CD4-positive, alpha-beta T cell (primary cell): ENCODE measurements at regions not wholly inside any gene's neighbourhood (a gene's known extent, or its start where the extent isn't known, plus 50 kb on each side); places are given as distances from the start of the nearest gene placed in this dataset.

ENCODE experiments used
- ATAC-seq: fragments of 200-7000 bp; cut with Tn5 transposase; one replicate; pipeline ENCODE4 v1.10.0; 2022; ENCODE audit warnings: mild to moderate bottlenecking; ENCODE audit not compliant: poor library complexity
- CTCF ChIA-PET: fragments of 350-600 bp; sonication (Branson Sonifier 250); formaldehyde crosslinking; loops from one replicate; lab custom pipeline; 2021; ENCODE audit warnings: antibody characterized with exemption, inconsistent platforms; lab: Charles Lee
- POLR2A ChIA-PET: fragments of 350-600 bp; sonication (Branson Sonifier 250); formaldehyde crosslinking; loops from one replicate; lab custom pipeline; 2021; ENCODE audit warnings: antibody characterized with exemption, inconsistent platforms; lab: Charles Lee
- DNase-seq, 14 experiments: peaks; one replicate each; pipeline ENCODE4 v3.0.0-alpha.2; 2013 to 2020; ENCODE audit warnings: mixed read lengths in 2 of 14
- H3K27ac ChIP-seq, 2 donors: one replicate each; pipeline versions ENCODE4 v1.5.1 to v1.7.0; 2013; ENCODE audit warnings: low read length in 2 of 2, low read depth in 1 of 2, mild to moderate bottlenecking in 1 of 2
- H3K27me3 ChIP-seq, 2 experiments: 1 replicate in 1 of 2; 2 replicates in 1 of 2; pipeline versions ENCODE4 v1.6.1 to v1.7.0; 2013; ENCODE audit warnings: low read length in 2 of 2, control low read depth in 1 of 2, mild to moderate bottlenecking in 1 of 2, moderate library complexity in 1 of 2; ENCODE audit not compliant: insufficient read depth in 2 of 2, control insufficient read depth in 1 of 2
- H3K36me3 ChIP-seq: one replicate; pipeline ENCODE4 v1.6.1; 2013; ENCODE audit warnings: low read length, control low read depth; ENCODE audit not compliant: insufficient read depth
- H3K4me1 ChIP-seq: one replicate; pipeline ENCODE4 v1.6.1; 2013; ENCODE audit warnings: low read length, control low read depth; ENCODE audit not compliant: insufficient read depth
- H3K4me3 ChIP-seq: one replicate; pipeline ENCODE4 v1.5.1; 2013; ENCODE audit warnings: mild to moderate bottlenecking, low read length, moderate library complexity
- H3K9me3 ChIP-seq, 2 experiments: 1 replicate in 1 of 2; 2 replicates in 1 of 2; pipeline versions ENCODE4 v1.6.1 to v1.7.0; 2013; ENCODE audit warnings: low read length in 2 of 2, mild to moderate bottlenecking in 2 of 2, control low read depth in 1 of 2, moderate library complexity in 1 of 2; ENCODE audit not compliant: control insufficient read depth in 1 of 2, insufficient read depth in 1 of 2
- H3K27ac Mint-ChIP-seq: one replicate; pipeline ENCODE4 v1.8.0; 2020; ENCODE audit warnings: mixed read lengths
- H3K27me3 Mint-ChIP-seq: one replicate; pipeline ENCODE4 v1.8.0; 2021; ENCODE audit warnings: mixed read lengths
- H3K36me3 Mint-ChIP-seq: one replicate; pipeline ENCODE4 v1.8.0; 2021; ENCODE audit warnings: low read depth, mixed read lengths
- H3K4me1 Mint-ChIP-seq: one replicate; pipeline ENCODE4 v1.8.0; 2021; ENCODE audit warnings: low read depth, mixed read lengths
- H3K4me3 Mint-ChIP-seq: one replicate; pipeline ENCODE4 v1.8.0; 2020; ENCODE audit warnings: mild to moderate bottlenecking, mixed read lengths
- H3K9me3 Mint-ChIP-seq: one replicate; pipeline ENCODE4 v1.8.0; 2020; ENCODE audit warnings: mixed read lengths
- intact Hi-C, 2 experiments: fragments of 100-400 bp; cut with DNase I in 1 of 2; cut with micrococcal nuclease in 1 of 2; formaldehyde crosslinking; loops; one replicate each; pipeline versions ENCODE4 v1.15.1 to v1.9.0; 2023 to 2025; cut with DNase I, micrococcal nuclease
- TF ChIP-seq, protein P1 (sequence below): fragments of 200-600 bp; IDR thresholded peaks from one replicate; pipeline ENCODE4 v1.8.0; 2022; ENCODE audit warnings: antibody characterized with exemption, mild to moderate bottlenecking

DNA sequence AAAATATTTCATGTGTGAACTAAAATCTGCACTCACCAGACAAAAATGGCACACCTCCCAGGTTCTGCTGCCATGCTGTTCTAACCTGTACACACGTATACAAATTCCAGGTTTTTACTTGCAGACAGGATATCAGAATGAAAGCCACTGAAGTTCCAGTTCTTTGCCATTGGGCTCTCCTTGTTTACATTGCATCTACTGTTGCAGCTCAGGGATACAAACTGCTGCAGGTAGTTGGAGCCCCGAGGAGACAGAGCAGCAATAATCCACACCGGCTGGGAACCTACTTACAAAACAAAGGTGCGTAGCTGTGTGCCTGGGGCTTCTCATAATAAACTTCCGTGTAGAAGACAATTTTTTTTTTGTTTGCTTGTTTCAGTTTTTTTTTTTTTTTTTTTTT is 59.6 kb downstream of the HAPSTR1 start:
- H3K27ac Mint-ChIP-seq: no peak overlapping the region
- DNase-seq: no peak
- no peaks in the 10 kb centered on the region for H3K36me3 ChIP-seq
- intact Hi-C loops: no loop called here
- H3K4me3 ChIP-seq: no peak overlapping the region
- TF ChIP-seq, protein P1, sequence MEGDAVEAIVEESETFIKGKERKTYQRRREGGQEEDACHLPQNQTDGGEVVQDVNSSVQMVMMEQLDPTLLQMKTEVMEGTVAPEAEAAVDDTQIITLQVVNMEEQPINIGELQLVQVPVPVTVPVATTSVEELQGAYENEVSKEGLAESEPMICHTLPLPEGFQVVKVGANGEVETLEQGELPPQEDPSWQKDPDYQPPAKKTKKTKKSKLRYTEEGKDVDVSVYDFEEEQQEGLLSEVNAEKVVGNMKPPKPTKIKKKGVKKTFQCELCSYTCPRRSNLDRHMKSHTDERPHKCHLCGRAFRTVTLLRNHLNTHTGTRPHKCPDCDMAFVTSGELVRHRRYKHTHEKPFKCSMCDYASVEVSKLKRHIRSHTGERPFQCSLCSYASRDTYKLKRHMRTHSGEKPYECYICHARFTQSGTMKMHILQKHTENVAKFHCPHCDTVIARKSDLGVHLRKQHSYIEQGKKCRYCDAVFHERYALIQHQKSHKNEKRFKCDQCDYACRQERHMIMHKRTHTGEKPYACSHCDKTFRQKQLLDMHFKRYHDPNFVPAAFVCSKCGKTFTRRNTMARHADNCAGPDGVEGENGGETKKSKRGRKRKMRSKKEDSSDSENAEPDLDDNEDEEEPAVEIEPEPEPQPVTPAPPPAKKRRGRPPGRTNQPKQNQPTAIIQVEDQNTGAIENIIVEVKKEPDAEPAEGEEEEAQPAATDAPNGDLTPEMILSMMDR: no peak
- no peak overlapping the region for H3K27ac ChIP-seq
- ChIA-PET POLR2A (no interaction called here), CTCF (interaction anchor here (2.5 kb wide), 1 partner anchor 12 kb away, joined by 8 read pairs; no protein-coding TSS in a partner anchor)
- H3K4me3 Mint-ChIP-seq: no peak overlapping the region
- peaks cover 20% of the 10 kb centered on the region for H3K27me3 Mint-ChIP-seq
- H3K9me3 ChIP-seq: no peaks in the 10 kb centered on the region
- no peaks in the 10 kb centered on the region for H3K9me3 Mint-ChIP-seq
- H3K36me3 Mint-ChIP-seq: no peaks in the 10 kb centered on the region
- H3K4me1 ChIP-seq: no peaks in the 10 kb centered on the region
- no peak for ATAC-seq
- peaks cover 0 to 8% of the 10 kb centered on the region in 2 experiments for H3K27me3 ChIP-seq
- no peaks in the 10 kb centered on the region for H3K4me1 Mint-ChIP-seq

DNA sequence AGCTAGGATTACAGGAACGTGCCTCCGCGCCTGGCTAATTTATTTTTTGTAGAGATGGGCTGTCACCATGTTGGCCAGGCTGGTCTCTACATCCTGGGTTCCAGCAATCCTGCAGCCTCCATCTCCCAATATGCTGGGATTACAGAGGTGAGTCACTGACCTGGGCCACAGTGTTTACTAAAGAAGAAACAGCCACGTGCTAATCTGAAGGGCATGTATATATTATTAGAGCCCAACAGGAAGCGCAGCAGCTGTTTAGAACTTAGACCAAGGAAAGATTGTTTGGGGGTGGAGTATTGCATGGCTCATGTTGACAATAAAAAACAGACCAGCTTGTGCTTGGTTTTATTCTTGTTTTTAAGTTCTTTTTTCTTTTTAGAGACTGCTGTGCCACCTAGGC is 60.2 kb downstream of the HAPSTR1 start:
- H3K27ac Mint-ChIP-seq: no peak overlapping the region
- DNase-seq (no peak), ATAC-seq (no peak)
- H3K36me3 ChIP-seq: no peaks in the 10 kb centered on the region
- H3K4me3 ChIP-seq: no peak overlapping the region
- no peaks in the 10 kb centered on the region for H3K9me3 Mint-ChIP-seq
- POLR2A ChIA-PET: no interaction called here
- H3K27me3 ChIP-seq: peaks cover 0 to 8% of the 10 kb centered on the region in 2 experiments
- H3K27ac ChIP-seq: no peak overlapping the region
- no peaks in the 10 kb centered on the region for H3K36me3 Mint-ChIP-seq
- H3K4me1 Mint-ChIP-seq: no peaks in the 10 kb centered on the region
- intact Hi-C loops: no loop called here
- no peaks in the 10 kb centered on the region for H3K4me1 ChIP-seq
- CTCF ChIA-PET: interaction anchor here (2.5 kb wide), 1 partner anchor 12 kb away, joined by 8 read pairs; no protein-coding TSS in a partner anchor
- H3K27me3 Mint-ChIP-seq: peaks cover 21% of the 10 kb centered on the region
- no peaks in the 10 kb centered on the region for H3K9me3 ChIP-seq
- TF ChIP-seq, protein P1: no peak
- H3K4me3 Mint-ChIP-seq: no peak overlapping the region

- Mint-ChIP-seq H3K4me3 (no peak overlapping the region), H3K4me1 (no peaks in the 10 kb centered on the region), H3K9me3 (no peaks in the 10 kb centered on the region), H3K27ac (no peak overlapping the region), H3K27me3 (peaks cover 34% of the 10 kb centered on the region), H3K36me3 (no peaks in the 10 kb centered on the region)
- Histone ChIP-seq H3K4me3 (no peak overlapping the region), H3K27me3 (peaks cover 6 to 9% of the 10 kb centered on the region in 2 experiments), H3K27ac (no peak overlapping the region), H3K4me1 (no peaks in the 10 kb centered on the region), H3K36me3 (no peaks in the 10 kb centered on the region), H3K9me3 (no peaks in the 10 kb centered on the region)
- intact Hi-C loops: no loop called here
- ATAC-seq (no peak), DNase-seq (no peak)
- ChIA-PET CTCF (no interaction called here), POLR2A (interaction anchor here (0.7 kb wide), 1 partner anchor 554 kb away, joined by 4 read pairs; no protein-coding TSS in a partner anchor)
- TF ChIP-seq, protein P1: no peak
Observed at GRCh38 chr16:9152649-9153501, 61.4 kb downstream of the HAPSTR1 start.
